ENCODE measurements at regions not wholly inside any gene's neighbourhood (a gene's known extent, or its start where the extent isn't known, plus 50 kb on each side); places are given as distances from the start of the nearest gene placed in this dataset.
"Not testable (repeated sequence)": the region's sequence is repeated elsewhere in the genome, so short reads cannot be mapped to it uniquely, and the experiment has no call there.

- in situ Hi-C loops (cut with MboI; ENCODE audit: low pct_unique_long_range_greater_than_20kb, low sequenced_read_pairs, unreplicated experiment) = no loop called here
- DNase-seq (ENCODE audit: low spot score) = no peak
Measured at GRCh38 chr5:93990504-93991070, 249.2 kb upstream of the POU5F2 start.

GRCh38 chr5:93985940-93986570 is 244.7 kb upstream of the POU5F2 start:
- DNase-seq (ENCODE audit: low spot score); in situ Hi-C loops (cut with MboI; ENCODE audit: low pct_unique_long_range_greater_than_20kb, low sequenced_read_pairs, unreplicated experiment): not testable (repeated sequence)

More at GRCh38 chr5:93990504-93991070, 249.2 kb upstream of the POU5F2 start:
- no peak for TF ChIP-seq CTCF (IDR thresholded peaks at IDR 0.05; ENCODE audit: extremely low read depth, insufficient read depth, missing control alignments)

- TF ChIP-seq CTCF (IDR thresholded peaks at IDR 0.05; ENCODE audit: extremely low read depth, insufficient read depth, missing control alignments) = no peak
- DNase-seq (ENCODE audit: low spot score) = no peak
- in situ Hi-C loops (cut with MboI; ENCODE audit: low pct_unique_long_range_greater_than_20kb, low sequenced_read_pairs, unreplicated experiment) = no loop called here
Measured at GRCh38 chr5:93978222-93978621, 236.8 kb upstream of the POU5F2 start.

- no peak for DNase-seq (ENCODE audit: low spot score)
- in situ Hi-C loops (cut with MboI; ENCODE audit: low pct_unique_long_range_greater_than_20kb, low sequenced_read_pairs, unreplicated experiment) = no loop called here
- no peak for TF ChIP-seq CTCF (IDR thresholded peaks at IDR 0.05; ENCODE audit: extremely low read depth, insufficient read depth, missing control alignments)
Measured at GRCh38 chr5:93967923-93968322, 226.5 kb upstream of the POU5F2 start.

- in situ Hi-C loops (cut with MboI; ENCODE audit: low pct_unique_long_range_greater_than_20kb, low sequenced_read_pairs, unreplicated experiment) = no loop called here
- DNase-seq (ENCODE audit: low spot score) = no peak
Measured at GRCh38 chr5:93964421-93964820, 223.0 kb upstream of the POU5F2 start.

GRCh38 chr5:93960042-93960441 is 218.6 kb upstream of the POU5F2 start:
- DNase-seq (ENCODE audit: low spot score) = no peak
- no peak for TF ChIP-seq CTCF (IDR thresholded peaks at IDR 0.05; ENCODE audit: extremely low read depth, insufficient read depth, missing control alignments)
- in situ Hi-C loops (cut with MboI; ENCODE audit: low pct_unique_long_range_greater_than_20kb, low sequenced_read_pairs, unreplicated experiment) = no loop called here

More at GRCh38 chr5:93964421-93964820, 223.0 kb upstream of the POU5F2 start:
- TF ChIP-seq CTCF (IDR thresholded peaks at IDR 0.05; ENCODE audit: extremely low read depth, insufficient read depth, missing control alignments) = no peak

- in situ Hi-C loops (cut with MboI; ENCODE audit: low pct_unique_long_range_greater_than_20kb, low sequenced_read_pairs, unreplicated experiment) = no loop called here
- DNase-seq (ENCODE audit: low spot score) = no peak
- no peak for TF ChIP-seq CTCF (IDR thresholded peaks at IDR 0.05; ENCODE audit: extremely low read depth, insufficient read depth, missing control alignments)
Measured at GRCh38 chr5:93956006-93956405, 214.6 kb upstream of the POU5F2 start.

Data from GM13977 (cell line).